NCI-H226 (cell line): ENCODE measurements at regions not wholly inside any gene's neighbourhood (a gene's known extent, or its start where the extent isn't known, plus 50 kb on each side); places are given as distances from the start of the nearest gene placed in this dataset.
"Not testable (repeated sequence)": the region's sequence is repeated elsewhere in the genome, so short reads cannot be mapped to it uniquely, and the experiment has no call there.

ENCODE experiments used
- DNase-seq: peaks from one replicate; pipeline ENCODE4 v3.0.0-alpha.2; 2015

DNA sequence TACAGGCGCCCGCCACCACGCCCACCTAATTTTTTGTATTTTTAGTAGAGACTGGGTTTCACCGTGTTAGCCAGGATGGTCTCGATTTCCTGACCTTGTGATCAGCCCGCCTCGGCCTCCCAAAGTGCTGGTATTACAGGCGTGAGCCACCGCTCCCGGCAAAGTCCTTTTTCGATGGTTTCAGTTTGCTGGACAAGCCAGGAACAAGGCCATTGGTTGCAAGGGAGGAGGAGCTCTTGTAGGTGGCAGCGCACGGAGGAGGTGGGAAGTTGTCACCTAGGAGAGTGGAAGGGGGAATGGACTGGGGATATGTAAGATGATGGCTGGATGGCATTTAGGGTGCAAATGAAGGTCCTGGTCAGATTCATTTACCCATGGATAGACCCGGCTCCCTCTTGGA is 218.5 kb upstream of the ATP6AP2 start:
- not testable (repeated sequence) for DNase-seq

GRCh38 chrX:40360557-40360956 is 220.2 kb upstream of the ATP6AP2 start:
- DNase-seq, result no peak

DNA sequence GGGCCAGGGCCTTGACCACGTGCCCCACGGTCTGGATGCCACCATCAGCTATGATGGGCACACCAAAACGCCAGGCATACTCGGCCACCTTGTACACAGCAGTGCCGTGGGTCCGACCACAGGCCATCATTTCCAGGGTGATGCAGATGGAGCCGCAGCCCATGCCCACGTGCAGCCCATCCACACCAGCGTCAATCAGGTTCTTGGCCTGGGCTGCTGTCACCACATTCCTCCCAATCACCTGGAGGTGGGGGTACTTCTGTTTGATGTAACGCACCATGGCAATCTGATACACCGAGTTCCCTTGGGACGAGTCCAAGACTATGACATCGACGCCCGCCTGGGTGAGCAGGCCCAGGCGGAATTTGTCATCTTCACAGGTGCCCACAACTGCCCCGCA is 221.2 kb upstream of the ATP6AP2 start:
- no peak for DNase-seq

- no peak for DNase-seq
Observed at GRCh38 chrX:40358994-40359393, 221.8 kb upstream of the ATP6AP2 start.

- DNase-seq, result no peak
Observed at GRCh38 chrX:40349251-40349650, 231.5 kb upstream of the ATP6AP2 start.

DNA sequence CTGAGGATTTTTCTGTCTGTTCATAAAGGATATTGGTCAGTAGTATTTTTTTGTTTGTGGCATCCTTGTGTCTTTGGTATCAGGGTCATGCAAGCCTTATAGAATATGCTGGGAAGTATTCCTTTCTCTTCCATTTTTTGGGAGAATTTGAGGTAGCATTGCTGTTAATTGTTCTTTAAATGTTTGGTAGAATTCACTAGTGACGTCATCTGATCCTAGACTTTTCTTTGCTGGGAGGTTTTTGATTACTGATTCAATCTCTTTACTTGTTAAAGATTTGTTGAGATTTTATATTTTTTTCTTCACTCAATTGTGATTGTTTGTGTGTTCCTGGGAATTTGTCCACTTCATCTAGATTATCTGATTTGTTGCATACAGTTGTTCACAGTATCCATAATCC is 234.4 kb upstream of the ATP6AP2 start:
- DNase-seq, result no peak

DNA sequence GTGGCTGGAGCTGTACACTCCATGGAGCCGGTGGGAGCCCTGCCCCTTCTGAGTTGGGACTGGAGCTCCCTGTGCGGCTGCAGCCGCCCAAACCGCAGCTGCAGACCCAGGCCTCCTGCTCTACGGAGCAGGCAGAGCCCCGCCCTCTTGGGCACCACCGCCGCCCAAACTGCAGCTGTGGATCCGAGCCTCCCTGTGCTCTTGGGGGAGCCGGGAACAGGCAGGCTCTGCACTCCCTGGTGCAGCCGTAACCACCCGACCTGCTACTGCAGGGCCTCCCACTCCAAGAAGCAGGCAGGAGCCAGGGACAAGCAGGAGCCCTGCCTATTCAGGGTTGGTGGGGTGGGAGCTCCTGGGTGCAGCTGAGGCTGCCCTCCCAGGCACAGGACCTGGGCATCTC is 237.5 kb upstream of the ATP6AP2 start:
- no peak for DNase-seq

DNA sequence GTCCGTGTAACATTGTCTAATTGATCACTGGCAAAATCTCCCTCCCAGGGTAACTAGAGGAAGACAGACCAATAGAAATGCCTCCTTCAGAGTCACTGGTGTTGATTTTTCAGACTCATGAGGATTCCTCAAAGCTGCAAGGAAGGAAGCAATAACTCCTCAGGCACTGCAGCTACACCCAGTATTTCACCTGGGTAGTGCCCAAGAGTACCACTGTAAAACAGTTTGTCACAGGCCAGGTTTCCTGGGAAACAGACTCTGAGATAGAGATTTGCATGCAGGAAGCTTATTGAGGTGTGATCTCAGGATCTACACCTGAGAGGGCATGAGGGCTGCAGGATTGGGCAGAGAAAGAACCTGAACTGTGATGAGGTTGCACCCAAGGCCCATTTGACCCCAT is 240.7 kb upstream of the ATP6AP2 start:
- no peak for DNase-seq

DNA sequence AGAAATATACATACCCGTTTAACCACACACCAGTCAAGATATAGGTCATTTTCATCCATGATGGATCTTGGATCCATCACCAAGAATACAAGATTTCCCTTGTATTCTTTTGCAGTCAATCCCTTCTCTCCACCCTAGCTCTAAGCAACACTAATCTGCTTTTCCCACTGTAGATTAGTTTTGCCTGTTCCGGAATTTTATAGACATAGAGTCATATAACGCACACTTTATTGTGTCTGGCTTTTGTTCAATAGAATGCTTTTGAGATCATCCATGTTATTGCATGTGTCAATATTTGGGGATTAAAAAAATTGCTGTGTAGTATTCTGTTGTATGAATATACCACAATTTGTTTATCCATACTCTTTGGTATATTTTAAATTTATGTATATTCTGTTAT is 235.6 kb upstream of the BCOR start:
- no peak for DNase-seq

DNA sequence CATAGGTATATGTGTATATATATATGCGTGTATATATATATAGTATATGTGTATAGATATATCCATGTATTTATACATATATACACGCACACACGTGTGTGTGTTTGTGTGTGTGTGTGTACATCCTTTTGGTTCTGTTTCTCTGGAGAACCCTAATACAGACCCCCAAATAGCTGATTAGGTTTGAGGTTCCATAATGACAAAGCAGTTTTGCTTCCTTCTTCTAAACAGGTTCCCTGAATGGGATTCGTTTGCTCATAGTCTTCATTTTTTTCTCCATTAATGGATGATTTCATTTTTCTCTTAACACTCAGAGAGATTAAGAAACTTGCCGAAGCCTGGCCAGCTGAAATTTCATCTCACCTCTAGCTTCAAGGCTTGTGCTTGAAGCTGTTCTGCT is 234.0 kb upstream of the BCOR start:
- no peak for DNase-seq

GRCh38 chrX:40331353-40331752 is 233.6 kb upstream of the BCOR start:
- no peak for DNase-seq

DNA sequence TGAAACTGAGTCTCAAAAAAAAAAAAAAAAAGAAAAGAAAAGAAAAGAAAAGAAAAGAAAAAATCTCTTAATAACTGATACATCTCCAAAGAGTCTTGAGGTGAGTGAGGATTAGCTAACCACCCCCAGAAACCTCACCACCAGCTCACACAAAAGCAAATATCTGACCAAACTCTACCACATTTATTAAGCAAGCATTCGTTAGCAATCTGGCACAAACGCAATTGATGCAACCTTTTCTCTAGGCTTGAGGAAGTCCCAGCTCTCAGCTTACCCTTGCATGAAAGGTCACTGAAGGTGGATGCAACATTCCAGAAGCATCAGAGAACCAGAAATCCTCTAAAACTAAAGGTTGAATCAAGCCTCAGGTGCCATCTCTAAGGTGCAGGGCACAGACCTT is 231.9 kb upstream of the BCOR start:
- DNase-seq, result no peak

GRCh38 chrX:40327085-40327484 is 229.3 kb upstream of the BCOR start:
- no peak for DNase-seq

DNA sequence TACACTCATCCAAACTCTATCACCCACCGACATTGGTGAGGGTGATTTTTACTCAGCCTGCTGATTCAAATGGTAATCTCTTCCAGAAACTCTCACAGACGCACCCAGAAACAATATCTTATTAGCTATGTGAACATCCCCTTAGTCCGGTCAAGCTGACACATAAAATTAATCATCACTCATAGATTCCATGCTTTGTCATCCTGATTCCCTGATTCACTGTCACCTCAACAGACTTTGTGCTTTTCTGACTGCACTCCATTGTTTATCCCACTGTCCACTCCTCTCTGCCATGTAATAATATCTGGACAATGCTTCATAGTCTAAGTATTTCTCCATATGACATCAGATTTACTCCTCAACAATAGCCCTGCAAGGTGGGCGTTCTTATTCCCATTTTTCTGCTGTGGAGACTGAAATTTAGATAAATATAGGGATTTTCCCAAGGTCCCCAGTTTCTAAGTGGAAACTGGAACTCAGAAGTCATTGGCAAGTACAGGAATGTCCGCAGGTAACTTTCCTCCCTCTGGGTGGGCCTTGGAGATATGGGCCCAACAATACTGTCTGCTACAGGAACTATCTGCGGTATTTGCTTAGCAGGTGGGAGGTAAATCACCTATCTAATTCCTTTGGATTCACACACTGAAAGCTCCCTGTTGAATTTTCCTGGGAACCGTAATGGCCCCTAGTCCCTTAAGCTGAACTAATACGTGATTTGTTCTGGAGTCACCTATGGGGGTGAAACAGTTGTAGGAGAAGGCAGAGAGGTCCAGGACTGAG is 228.6 kb upstream of the BCOR start:
- no peak for DNase-seq

DNA sequence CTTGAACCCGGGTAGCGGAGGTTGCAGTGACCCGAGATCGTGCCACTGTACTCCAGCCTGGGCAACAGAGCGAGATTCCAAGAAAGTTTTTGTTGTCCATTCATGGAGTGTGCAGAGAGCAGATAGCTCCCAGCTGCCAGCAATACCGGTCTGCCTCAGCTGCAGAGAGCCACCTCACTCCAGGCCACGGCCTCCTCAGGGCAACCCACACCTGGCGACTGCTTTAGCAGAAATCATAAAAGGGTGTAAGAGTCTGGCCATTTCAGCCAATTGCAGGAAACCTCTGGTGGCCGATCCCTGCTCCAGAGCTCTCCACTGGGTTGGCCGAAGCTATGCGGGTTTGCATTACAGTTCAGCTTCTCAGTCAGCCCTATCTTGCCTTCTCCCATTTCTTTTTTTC is 227.4 kb upstream of the BCOR start:
- DNase-seq, result no peak

DNA sequence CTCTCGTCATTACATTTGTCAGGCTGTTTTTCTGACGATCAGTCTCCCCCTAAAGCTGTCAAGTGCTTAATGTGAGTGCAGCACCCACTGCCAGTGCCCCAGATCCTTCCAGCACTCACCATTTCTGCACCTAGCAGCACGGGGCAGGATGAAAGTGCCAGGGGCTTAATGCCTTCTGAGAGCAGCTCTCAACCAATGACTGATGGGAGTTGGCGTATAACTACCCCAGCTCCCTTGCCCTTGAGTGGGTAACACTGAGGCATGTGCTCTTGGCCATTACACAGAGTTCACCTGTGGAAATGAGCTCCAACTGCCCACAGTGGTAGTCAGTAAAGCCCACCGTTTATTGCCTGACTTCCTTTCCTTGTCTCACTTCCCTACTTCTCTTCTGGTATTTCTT is 226.2 kb upstream of the BCOR start:
- DNase-seq, result no peak

- no peak for DNase-seq
Observed at GRCh38 chrX:40320819-40321218, 223.1 kb upstream of the BCOR start.

GRCh38 chrX:40318801-40319200 is 221.0 kb upstream of the BCOR start:
- no peak for DNase-seq

GRCh38 chrX:40318076-40318475 is 220.3 kb upstream of the BCOR start:
- DNase-seq, result no peak

GRCh38 chrX:40316502-40316901 is 218.7 kb upstream of the BCOR start:
- no peak for DNase-seq

DNA sequence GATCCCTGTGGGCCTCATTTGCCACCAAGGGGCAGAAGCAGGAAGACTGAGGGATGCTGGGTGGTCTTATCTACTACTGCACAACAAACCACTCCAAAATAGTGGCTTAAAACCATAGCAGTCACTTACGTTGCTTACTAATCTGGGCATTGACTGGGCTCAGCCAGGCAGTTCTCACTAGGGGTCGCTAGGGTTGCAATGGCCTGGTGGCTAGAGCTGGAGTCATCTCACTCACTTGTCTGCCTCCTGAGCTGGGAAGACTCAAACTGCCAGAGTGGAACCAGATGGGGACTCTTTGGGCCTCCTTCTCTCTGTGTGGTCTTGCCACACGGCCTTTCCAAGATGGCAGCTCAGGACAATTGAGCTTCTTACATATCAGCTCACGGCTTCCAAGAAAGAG is 216.3 kb upstream of the BCOR start:
- no peak for DNase-seq

DNA sequence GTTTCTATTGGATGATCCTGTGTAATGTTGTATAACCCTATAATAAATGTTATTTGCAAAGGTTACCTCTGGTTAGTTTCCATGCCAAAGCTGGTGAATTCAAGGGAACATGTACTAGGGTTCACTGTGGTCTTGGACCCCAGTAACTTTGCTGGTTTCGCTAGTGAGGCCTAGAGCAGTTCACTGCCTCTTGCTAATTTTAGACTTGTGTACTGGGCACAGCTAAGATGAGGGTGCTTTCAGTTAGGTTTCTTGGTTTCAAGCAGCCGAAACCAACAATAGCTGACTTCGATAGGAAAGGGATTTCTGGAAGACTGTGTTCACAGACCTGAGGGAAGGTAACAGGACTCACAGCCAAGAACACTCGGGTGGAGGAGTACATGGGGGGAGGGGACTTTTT is 215.5 kb upstream of the BCOR start:
- no peak for DNase-seq

DNA sequence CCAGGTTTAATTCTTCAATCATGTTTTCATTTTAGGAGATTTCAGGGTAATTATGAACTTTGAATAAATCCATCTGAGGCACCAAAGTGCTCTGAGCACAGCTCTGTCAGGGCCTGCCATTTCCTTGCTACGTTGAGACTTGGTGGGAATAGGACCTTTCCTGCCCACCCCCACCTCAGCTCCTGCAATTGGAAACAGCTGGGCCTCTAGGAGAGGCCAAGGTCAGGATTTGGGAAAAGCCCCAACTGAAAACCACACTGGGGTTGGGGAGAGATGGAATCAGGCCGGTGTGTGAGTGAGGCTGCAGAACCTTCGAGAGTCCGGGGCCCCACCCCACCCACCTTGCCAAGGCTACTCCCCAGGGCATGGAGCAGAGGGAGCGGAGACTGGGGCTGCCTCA is 212.7 kb upstream of the BCOR start:
- DNase-seq, result no peak

DNA sequence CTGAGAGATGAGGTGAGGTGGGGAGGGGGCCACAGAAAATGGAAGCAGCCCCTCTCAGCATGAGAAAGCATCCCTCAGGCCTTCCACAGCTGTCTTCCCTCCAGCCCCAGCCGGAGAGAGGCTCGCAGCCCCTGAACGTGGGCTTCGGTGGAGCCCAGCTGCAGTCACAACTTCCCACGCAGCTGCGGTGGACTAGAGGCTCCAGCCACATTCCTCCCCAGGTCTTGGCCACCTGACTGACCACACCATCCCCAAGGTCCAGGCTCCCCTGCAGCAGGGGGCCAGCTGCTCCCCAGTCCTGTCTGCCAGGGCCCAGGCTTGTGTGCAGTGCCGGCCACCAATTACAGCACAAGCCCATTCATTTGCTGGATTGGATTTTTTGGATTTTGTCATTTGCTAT is 212.3 kb upstream of the BCOR start:
- no peak for DNase-seq

DNA sequence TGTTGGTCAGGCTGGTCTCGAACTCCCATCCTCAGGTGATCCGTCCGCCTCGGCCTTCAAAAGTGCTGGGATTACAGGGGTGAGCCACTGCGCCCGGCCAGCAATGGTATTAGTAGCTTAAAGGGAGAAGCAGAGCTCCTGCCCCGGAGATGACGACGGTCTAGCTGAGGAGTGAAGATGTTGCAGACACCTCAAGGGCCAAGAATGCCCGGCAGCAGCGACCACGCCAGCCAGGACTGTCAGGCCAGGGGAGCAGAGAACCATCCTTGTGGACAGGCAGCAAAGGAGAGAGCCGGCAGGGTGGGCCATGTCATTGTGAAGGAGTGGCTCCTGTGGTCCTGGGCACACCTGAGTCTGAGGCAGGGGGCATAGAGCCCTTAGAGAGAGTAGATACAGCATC is 210.1 kb upstream of the BCOR start:
- no peak for DNase-seq

DNA sequence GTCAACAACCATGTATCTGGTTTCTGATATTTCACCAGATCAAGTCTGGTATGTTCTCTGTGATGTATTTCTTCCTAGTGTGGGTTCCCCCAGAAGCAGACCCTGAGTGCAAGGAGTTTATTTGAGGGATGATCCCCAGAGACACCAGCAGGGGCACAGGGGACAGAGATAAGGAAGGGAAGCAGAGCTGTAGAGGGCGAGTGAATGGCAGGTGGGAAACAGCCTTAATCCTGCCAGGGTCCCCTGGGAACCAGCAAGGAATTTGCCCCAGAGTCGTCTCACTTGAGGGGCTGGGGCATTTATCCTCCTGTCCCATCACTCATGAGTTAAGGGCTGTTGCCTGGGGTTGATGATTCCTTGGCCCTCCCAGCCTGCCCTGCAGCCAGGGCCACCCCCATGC is 206.4 kb upstream of the BCOR start:
- DNase-seq, result no peak
